ENCODE measurements at regions not wholly inside any gene's neighbourhood (a gene's known extent, or its start where the extent isn't known, plus 50 kb on each side); places are given as distances from the start of the nearest gene placed in this dataset.

GRCh38 chr5:36770125-36770524 is 106.4 kb upstream of the NIPBL start:
- no peak for TF ChIP-seq CTCF (IDR thresholded peaks at IDR 0.05)
- no peak for TF ChIP-seq POLR2A (IDR thresholded peaks at IDR 0.05)

Measured in testis (tissue), 2 donors.